Progenitor cell of endocrine pancreas (in vitro differentiated cells): ENCODE measurements at regions not wholly inside any gene's neighbourhood (a gene's known extent, or its start where the extent isn't known, plus 50 kb on each side); places are given as distances from the start of the nearest gene placed in this dataset.

Experiments
- DNase-seq: peaks from one replicate; pipeline ENCODE4 v3.0.0; 2021; ENCODE audit warnings: low spot score; ENCODE audit not compliant: unreplicated experiment
- H3K27ac Mint-ChIP-seq: 2 replicates; pipeline ENCODE4 v1.8.0; 2021; ENCODE audit warnings: mild to moderate bottlenecking, moderate library complexity, mixed read lengths
- H3K27me3 Mint-ChIP-seq: 2 replicates; pipeline ENCODE4 v1.8.0; 2021; ENCODE audit warnings: mixed read lengths
- H3K36me3 Mint-ChIP-seq: 2 replicates; pipeline ENCODE4 v1.8.0; 2022; ENCODE audit warnings: mixed read lengths; ENCODE audit not compliant: insufficient read depth
- H3K4me1 Mint-ChIP-seq: 2 replicates; pipeline ENCODE4 v1.8.0; 2021; ENCODE audit warnings: low read depth, mixed read lengths
- H3K4me3 Mint-ChIP-seq: 2 replicates; pipeline ENCODE4 v1.8.0; 2021; ENCODE audit warnings: low read depth, mild to moderate bottlenecking, moderate library complexity, mixed read lengths
- H3K9me3 Mint-ChIP-seq: 2 replicates; pipeline ENCODE4 v1.8.0; 2021; ENCODE audit warnings: low read depth, mixed read lengths
- TF ChIP-seq, protein P1 (sequence below): fragments of 200-600 bp; sonication (generic); IDR thresholded peaks from one replicate; pipeline ENCODE4 v1.5.0; 2021; ENCODE audit warnings: antibody characterized with exemption, mild to moderate bottlenecking; ENCODE audit not compliant: unreplicated experiment

- Mint-ChIP-seq H3K27me3 (peaks cover 55% of the 10 kb centered on the region), H3K36me3 (no peaks in the 10 kb centered on the region), H3K27ac (no peak overlapping the region), H3K4me3 (no peak overlapping the region), H3K9me3 (no peaks in the 10 kb centered on the region), H3K4me1 (no peaks in the 10 kb centered on the region)
- no peak for DNase-seq
- TF ChIP-seq, protein P1, sequence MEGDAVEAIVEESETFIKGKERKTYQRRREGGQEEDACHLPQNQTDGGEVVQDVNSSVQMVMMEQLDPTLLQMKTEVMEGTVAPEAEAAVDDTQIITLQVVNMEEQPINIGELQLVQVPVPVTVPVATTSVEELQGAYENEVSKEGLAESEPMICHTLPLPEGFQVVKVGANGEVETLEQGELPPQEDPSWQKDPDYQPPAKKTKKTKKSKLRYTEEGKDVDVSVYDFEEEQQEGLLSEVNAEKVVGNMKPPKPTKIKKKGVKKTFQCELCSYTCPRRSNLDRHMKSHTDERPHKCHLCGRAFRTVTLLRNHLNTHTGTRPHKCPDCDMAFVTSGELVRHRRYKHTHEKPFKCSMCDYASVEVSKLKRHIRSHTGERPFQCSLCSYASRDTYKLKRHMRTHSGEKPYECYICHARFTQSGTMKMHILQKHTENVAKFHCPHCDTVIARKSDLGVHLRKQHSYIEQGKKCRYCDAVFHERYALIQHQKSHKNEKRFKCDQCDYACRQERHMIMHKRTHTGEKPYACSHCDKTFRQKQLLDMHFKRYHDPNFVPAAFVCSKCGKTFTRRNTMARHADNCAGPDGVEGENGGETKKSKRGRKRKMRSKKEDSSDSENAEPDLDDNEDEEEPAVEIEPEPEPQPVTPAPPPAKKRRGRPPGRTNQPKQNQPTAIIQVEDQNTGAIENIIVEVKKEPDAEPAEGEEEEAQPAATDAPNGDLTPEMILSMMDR, result no peak
Observed at GRCh38 chr1:38568061-38568857, 291.3 kb downstream of the RRAGC start.

DNA sequence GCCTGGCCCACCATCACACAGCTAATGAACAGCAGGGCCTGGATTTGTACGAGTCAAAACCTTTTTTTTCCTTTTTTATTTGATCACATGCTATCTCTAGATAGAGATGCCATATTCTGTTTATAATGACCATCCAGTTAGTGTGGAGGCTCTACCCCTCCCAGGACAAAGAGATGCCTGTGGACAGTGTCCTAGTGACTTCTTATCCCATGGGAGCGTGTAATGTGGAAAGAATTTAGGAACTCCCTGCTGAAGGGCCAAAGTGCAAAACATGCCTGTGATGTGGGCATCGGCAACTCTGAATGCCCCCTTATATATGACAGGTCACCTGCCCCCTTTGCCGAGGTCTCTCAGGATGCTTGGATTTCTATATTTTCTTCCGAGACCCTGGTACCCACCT is 292.2 kb downstream of the RRAGC start:
- Mint-ChIP-seq H3K4me3 (no peak overlapping the region), H3K27ac (no peak overlapping the region), H3K36me3 (no peaks in the 10 kb centered on the region), H3K27me3 (peaks cover 60% of the 10 kb centered on the region), H3K9me3 (no peaks in the 10 kb centered on the region), H3K4me1 (no peaks in the 10 kb centered on the region)
- no peak for DNase-seq
- TF ChIP-seq, protein P1, result no peak

GRCh38 chr1:38565020-38565491 is 294.5 kb downstream of the RRAGC start:
- TF ChIP-seq, protein P1, result no peak
- no peak overlapping the region for H3K4me3 Mint-ChIP-seq
- H3K9me3 Mint-ChIP-seq, result no peaks in the 10 kb centered on the region
- no peaks in the 10 kb centered on the region for H3K36me3 Mint-ChIP-seq
- H3K27me3 Mint-ChIP-seq, result peaks cover 54% of the 10 kb centered on the region
- H3K4me1 Mint-ChIP-seq, result peaks cover 4% of the 10 kb centered on the region
- no peak for DNase-seq
- no peak overlapping the region for H3K27ac Mint-ChIP-seq

DNA sequence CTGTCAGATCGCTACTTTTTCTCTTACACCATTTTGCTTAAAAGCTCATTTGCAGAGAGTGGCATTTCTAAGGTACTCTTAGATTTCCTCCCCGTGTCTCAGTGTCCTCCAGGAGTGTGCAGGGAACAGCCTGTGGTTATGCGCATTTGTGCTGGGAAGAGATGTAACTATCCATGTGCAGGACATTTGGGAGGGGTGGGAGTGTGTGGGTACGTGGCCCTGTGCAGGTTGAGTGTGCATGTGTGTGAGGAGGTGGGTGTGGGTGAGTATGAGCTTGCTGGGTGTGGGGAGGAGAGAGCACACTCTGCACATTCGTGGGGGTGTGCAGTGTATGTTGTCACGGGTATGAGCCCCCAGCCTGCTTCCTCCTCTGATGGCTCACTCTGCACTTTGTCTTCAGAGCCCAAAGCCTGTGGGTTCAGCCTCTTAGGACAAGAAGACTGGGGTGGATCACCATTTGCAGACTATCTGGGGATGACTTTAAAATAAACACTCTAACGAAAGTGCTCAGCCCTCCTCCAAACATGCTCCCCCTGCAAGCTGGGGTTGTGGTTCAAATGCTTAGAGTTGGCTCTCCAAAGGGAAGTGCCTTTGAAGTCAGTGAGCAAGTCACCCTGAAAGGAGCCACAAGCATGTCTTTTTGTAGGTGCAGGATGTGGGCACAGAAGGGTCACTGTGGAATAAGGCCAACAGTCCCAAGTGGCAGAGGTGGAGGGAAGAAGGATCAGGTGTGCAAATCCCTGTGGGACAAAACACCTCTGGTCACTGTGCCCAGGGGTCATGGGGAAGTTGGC is 295.4 kb downstream of the RRAGC start:
- no peaks in the 10 kb centered on the region for H3K9me3 Mint-ChIP-seq
- peaks cover 51% of the 10 kb centered on the region for H3K27me3 Mint-ChIP-seq
- DNase-seq, result no peak
- H3K4me1 Mint-ChIP-seq, result peaks cover 7% of the 10 kb centered on the region
- H3K36me3 Mint-ChIP-seq, result no peaks in the 10 kb centered on the region
- TF ChIP-seq, protein P1, result no peak
- no peak overlapping the region for H3K4me3 Mint-ChIP-seq
- no peak overlapping the region for H3K27ac Mint-ChIP-seq

- no peak for DNase-seq
- Mint-ChIP-seq H3K9me3 (no peaks in the 10 kb centered on the region), H3K4me3 (no peak overlapping the region), H3K4me1 (peaks cover 20% of the 10 kb centered on the region), H3K27ac (no peak overlapping the region), H3K36me3 (no peaks in the 10 kb centered on the region), H3K27me3 (peaks cover 55% of the 10 kb centered on the region)
- TF ChIP-seq, protein P1, result no peak
Observed at GRCh38 chr1:38561725-38562124, 297.8 kb downstream of the RRAGC start.
